ENCODE measurements at regions not wholly inside any gene's neighbourhood (a gene's known extent, or its start where the extent isn't known, plus 50 kb on each side); places are given as distances from the start of the nearest gene placed in this dataset.

DNA sequence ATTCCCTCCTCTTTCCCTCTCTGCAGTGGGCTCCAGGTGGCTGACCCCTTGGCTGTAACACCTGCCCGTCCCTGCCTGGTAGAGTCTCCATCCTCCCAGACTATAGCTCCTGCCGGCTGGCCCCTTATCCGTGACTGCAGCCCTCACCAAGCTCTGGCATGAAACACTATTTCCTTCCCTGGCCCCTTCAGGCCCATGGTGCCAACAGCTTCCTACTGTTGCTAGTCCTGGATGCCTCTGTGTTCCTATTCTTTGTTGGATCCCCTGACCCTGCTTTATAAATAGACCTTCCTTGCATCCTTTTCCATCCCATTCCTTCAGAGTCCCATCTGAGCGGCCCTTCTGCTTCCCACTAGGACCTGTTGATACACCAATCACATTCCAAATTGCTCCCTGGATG is 195.0 kb downstream of the ZNF326 start:
- no peak overlapping the region for H2AK5ac ChIP-seq (ENCODE audit: low read depth, low read length)
- no peaks in the 10 kb centered on the region for H3K9me3 ChIP-seq (replicated peaks in 1 of 2; ENCODE audit: control insufficient read depth in 2 of 2, insufficient read depth in 1 of 2, low read depth in 1 of 2, low read length in 2 of 2)
- no peak overlapping the region for H3K14ac ChIP-seq (ENCODE audit: low read length)
- H2BK120ac ChIP-seq (ENCODE audit: low read depth, low read length): no peak overlapping the region
- H3K4me3 ChIP-seq (ENCODE audit: low read length in 2 of 2): peak overlapping the region in 1 of 2 donors; percentile 8
- no peak overlapping the region for H3K4ac ChIP-seq (ENCODE audit: low read length)
- no peak overlapping the region for H3K4me2 ChIP-seq (ENCODE audit: insufficient read depth, low read length, poor library complexity, severe bottlenecking)
- H3K79me1 ChIP-seq (ENCODE audit: low read depth, low read length): no peaks in the 10 kb centered on the region
- H2BK12ac ChIP-seq (ENCODE audit: low read length): no peak overlapping the region
- no peak overlapping the region for H2AFZ ChIP-seq (ENCODE audit: low read length)
- H4K91ac ChIP-seq (ENCODE audit: low read depth, low read length, poor library complexity): no peak overlapping the region
- peaks cover 0 to 5% of the 10 kb centered on the region in 2 donors for H3K4me1 ChIP-seq (ENCODE audit: control insufficient read depth in 2 of 2, insufficient read depth in 1 of 2, low read depth in 1 of 2, low read length in 2 of 2)
- H2BK15ac ChIP-seq (ENCODE audit: low read length): no peak overlapping the region
- H3K18ac ChIP-seq (ENCODE audit: low read length): no peak overlapping the region
- DNase-seq (ENCODE audit: low spot score): no peak
- no peak overlapping the region for H3K9ac ChIP-seq (ENCODE audit: low read depth, low read length, poor library complexity)
- H3K27ac ChIP-seq (replicated peaks; ENCODE audit: low read length): no peak overlapping the region
- H3K27me3 ChIP-seq (ENCODE audit: control insufficient read depth in 3 of 3, insufficient read depth in 3 of 3, low read depth in 1 of 3, low read length in 3 of 3): no peaks in the 10 kb centered on the region
- no peak overlapping the region for H4K8ac ChIP-seq (ENCODE audit: low read depth, low read length)
- H3K23ac ChIP-seq (ENCODE audit: low read depth, low read length, poor library complexity): no peak overlapping the region
- no CpG with 5 or more reads among the region's 4 CpGs for WGBS, 2 donors (ENCODE audit: extremely low coverage in 2 of 2, insufficient read length in 2 of 2, insufficient replicate concordance in 1 of 2)
- no peaks in the 10 kb centered on the region for H3K36me3 ChIP-seq (replicated peaks in 1 of 2; ENCODE audit: control insufficient read depth in 2 of 2, insufficient read depth in 2 of 2, low read length in 2 of 2)
- no peak overlapping the region for H2BK5ac ChIP-seq (ENCODE audit: low read length)

GRCh38 chr1:90187323-90187585 is 192.3 kb downstream of the ZNF326 start:
- Histone ChIP-seq H3K4me2 (ENCODE audit: insufficient read depth, low read length, poor library complexity, severe bottlenecking) (no peak overlapping the region), H3K18ac (ENCODE audit: low read length) (no peak overlapping the region), H3K36me3 (replicated peaks in 1 of 2; ENCODE audit: control insufficient read depth in 2 of 2, insufficient read depth in 2 of 2, low read length in 2 of 2) (no peaks in the 10 kb centered on the region), H4K91ac (ENCODE audit: low read depth, low read length, poor library complexity) (no peak overlapping the region), H4K8ac (ENCODE audit: low read depth, low read length) (no peak overlapping the region), H3K4me3 (ENCODE audit: low read length in 2 of 2) (no peak overlapping the region), H3K23ac (ENCODE audit: low read depth, low read length, poor library complexity) (no peak overlapping the region), H2BK12ac (ENCODE audit: low read length) (no peak overlapping the region), H2AFZ (ENCODE audit: low read length) (no peak overlapping the region), H3K14ac (ENCODE audit: low read length) (no peak overlapping the region), H2BK5ac (ENCODE audit: low read length) (no peak overlapping the region), H2BK120ac (ENCODE audit: low read depth, low read length) (no peak overlapping the region), H2BK15ac (ENCODE audit: low read length) (no peak overlapping the region), H3K4me1 (ENCODE audit: control insufficient read depth in 2 of 2, insufficient read depth in 1 of 2, low read depth in 1 of 2, low read length in 2 of 2) (peaks cover 0 to 5% of the 10 kb centered on the region in 2 donors), H3K27me3 (ENCODE audit: control insufficient read depth in 3 of 3, insufficient read depth in 3 of 3, low read depth in 1 of 3, low read length in 3 of 3) (no peaks in the 10 kb centered on the region), H3K27ac (replicated peaks; ENCODE audit: low read length) (no peak overlapping the region), H3K9me3 (replicated peaks in 1 of 2; ENCODE audit: control insufficient read depth in 2 of 2, insufficient read depth in 1 of 2, low read depth in 1 of 2, low read length in 2 of 2) (no peaks in the 10 kb centered on the region), H3K4ac (ENCODE audit: low read length) (no peak overlapping the region), H2AK5ac (ENCODE audit: low read depth, low read length) (no peak overlapping the region), H3K9ac (ENCODE audit: low read depth, low read length, poor library complexity) (no peak overlapping the region), H3K79me1 (ENCODE audit: low read depth, low read length) (no peaks in the 10 kb centered on the region)
- DNase-seq (ENCODE audit: low spot score): no peak
- no CpG with 5 or more reads among the region's 2 CpGs for WGBS, 2 donors (ENCODE audit: extremely low coverage in 2 of 2, insufficient read length in 2 of 2, insufficient replicate concordance in 1 of 2)

DNA sequence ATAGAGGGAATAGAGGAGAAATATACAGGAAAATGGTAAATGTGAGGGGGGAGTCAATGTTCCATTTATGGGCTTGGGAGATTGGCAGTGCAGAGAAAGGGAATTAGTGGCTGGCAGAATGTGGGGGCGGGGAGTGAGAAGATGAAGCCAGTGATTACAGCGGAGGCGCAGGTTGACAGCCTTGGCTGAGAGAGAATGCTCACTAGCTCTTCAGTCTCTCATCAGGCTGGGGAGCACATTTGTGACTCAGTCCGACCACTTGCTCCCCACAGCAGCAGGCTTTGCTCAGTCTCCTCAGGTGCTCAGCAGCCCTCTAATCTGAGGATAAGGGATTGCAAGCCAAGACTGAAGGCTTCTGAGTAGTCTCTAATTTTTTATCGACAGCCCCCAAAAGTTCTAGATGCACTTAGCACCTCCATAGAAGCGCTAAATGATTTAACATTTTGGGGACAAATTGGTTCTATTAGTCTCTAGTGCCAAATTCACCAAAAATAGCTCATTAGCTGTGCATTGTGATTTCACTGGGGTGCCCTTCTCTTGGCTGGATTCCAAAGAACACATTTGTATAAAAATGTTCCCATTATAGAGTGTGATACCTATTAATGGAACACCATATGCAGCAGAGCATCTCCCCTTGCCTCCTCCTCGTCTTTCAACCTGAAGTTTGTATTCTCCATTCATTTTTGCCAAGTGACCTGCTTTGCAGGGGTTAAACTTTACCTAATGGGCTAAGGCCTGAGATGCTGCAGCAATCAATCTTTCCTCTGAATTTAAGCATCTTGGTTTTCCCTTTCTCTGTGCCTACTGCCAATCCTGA is 191.8 kb downstream of the ZNF326 start:
- Histone ChIP-seq H3K23ac (ENCODE audit: low read depth, low read length, poor library complexity) (no peak overlapping the region), H3K27me3 (ENCODE audit: control insufficient read depth in 3 of 3, insufficient read depth in 3 of 3, low read depth in 1 of 3, low read length in 3 of 3) (no peaks in the 10 kb centered on the region), H3K4me1 (ENCODE audit: control insufficient read depth in 2 of 2, insufficient read depth in 1 of 2, low read depth in 1 of 2, low read length in 2 of 2) (peaks cover 0 to 5% of the 10 kb centered on the region in 2 donors), H3K79me1 (ENCODE audit: low read depth, low read length) (no peaks in the 10 kb centered on the region), H3K18ac (ENCODE audit: low read length) (no peak overlapping the region), H2AK5ac (ENCODE audit: low read depth, low read length) (no peak overlapping the region), H2BK15ac (ENCODE audit: low read length) (no peak overlapping the region), H3K4me3 (ENCODE audit: low read length in 2 of 2) (no peak overlapping the region), H3K14ac (ENCODE audit: low read length) (no peak overlapping the region), H3K4me2 (ENCODE audit: insufficient read depth, low read length, poor library complexity, severe bottlenecking) (no peak overlapping the region), H3K36me3 (replicated peaks in 1 of 2; ENCODE audit: control insufficient read depth in 2 of 2, insufficient read depth in 2 of 2, low read length in 2 of 2) (no peaks in the 10 kb centered on the region), H2BK120ac (ENCODE audit: low read depth, low read length) (no peak overlapping the region), H3K27ac (replicated peaks; ENCODE audit: low read length) (no peak overlapping the region), H2BK5ac (ENCODE audit: low read length) (no peak overlapping the region), H2BK12ac (ENCODE audit: low read length) (no peak overlapping the region), H3K4ac (ENCODE audit: low read length) (no peak overlapping the region), H2AFZ (ENCODE audit: low read length) (no peak overlapping the region), H3K9ac (ENCODE audit: low read depth, low read length, poor library complexity) (no peak overlapping the region), H4K8ac (ENCODE audit: low read depth, low read length) (no peak overlapping the region), H3K9me3 (replicated peaks in 1 of 2; ENCODE audit: control insufficient read depth in 2 of 2, insufficient read depth in 1 of 2, low read depth in 1 of 2, low read length in 2 of 2) (no peaks in the 10 kb centered on the region), H4K91ac (ENCODE audit: low read depth, low read length, poor library complexity) (no peak overlapping the region)
- no CpG with 5 or more reads among the region's 7 CpGs for WGBS, 2 donors (ENCODE audit: extremely low coverage in 2 of 2, insufficient read length in 2 of 2, insufficient replicate concordance in 1 of 2)
- DNase-seq (ENCODE audit: low spot score): no peak

- no peaks in the 10 kb centered on the region for H3K9me3 ChIP-seq (replicated peaks in 1 of 2; ENCODE audit: control insufficient read depth in 2 of 2, insufficient read depth in 1 of 2, low read depth in 1 of 2, low read length in 2 of 2)
- H2BK5ac ChIP-seq (ENCODE audit: low read length): no peak overlapping the region
- WGBS, 2 donors (ENCODE audit: extremely low coverage in 2 of 2, insufficient read length in 2 of 2, insufficient replicate concordance in 1 of 2): no CpG with 5 or more reads among the region's 2 CpGs
- H3K14ac ChIP-seq (ENCODE audit: low read length): no peak overlapping the region
- H3K9ac ChIP-seq (ENCODE audit: low read depth, low read length, poor library complexity): no peak overlapping the region
- H2BK15ac ChIP-seq (ENCODE audit: low read length): no peak overlapping the region
- H3K4me2 ChIP-seq (ENCODE audit: insufficient read depth, low read length, poor library complexity, severe bottlenecking): no peak overlapping the region
- H3K4me1 ChIP-seq (ENCODE audit: control insufficient read depth in 2 of 2, insufficient read depth in 1 of 2, low read depth in 1 of 2, low read length in 2 of 2): no peaks in the 10 kb centered on the region
- H3K4me3 ChIP-seq (ENCODE audit: low read length in 2 of 2): no peak overlapping the region
- H3K18ac ChIP-seq (ENCODE audit: low read length): no peak overlapping the region
- no peak overlapping the region for H4K8ac ChIP-seq (ENCODE audit: low read depth, low read length)
- no peaks in the 10 kb centered on the region for H3K36me3 ChIP-seq (replicated peaks in 1 of 2; ENCODE audit: control insufficient read depth in 2 of 2, insufficient read depth in 2 of 2, low read length in 2 of 2)
- H3K4ac ChIP-seq (ENCODE audit: low read length): no peak overlapping the region
- DNase-seq (ENCODE audit: low spot score): no peak
- H3K27ac ChIP-seq (replicated peaks; ENCODE audit: low read length): no peak overlapping the region
- H2AK5ac ChIP-seq (ENCODE audit: low read depth, low read length): no peak overlapping the region
- H2BK120ac ChIP-seq (ENCODE audit: low read depth, low read length): no peak overlapping the region
- H2AFZ ChIP-seq (ENCODE audit: low read length): no peak overlapping the region
- H3K79me1 ChIP-seq (ENCODE audit: low read depth, low read length): no peaks in the 10 kb centered on the region
- no peak overlapping the region for H2BK12ac ChIP-seq (ENCODE audit: low read length)
- H4K91ac ChIP-seq (ENCODE audit: low read depth, low read length, poor library complexity): no peak overlapping the region
- H3K27me3 ChIP-seq (ENCODE audit: control insufficient read depth in 3 of 3, insufficient read depth in 3 of 3, low read depth in 1 of 3, low read length in 3 of 3): no peaks in the 10 kb centered on the region
- H3K23ac ChIP-seq (ENCODE audit: low read depth, low read length, poor library complexity): no peak overlapping the region
Measured at GRCh38 chr1:90176530-90176929, 181.6 kb downstream of the ZNF326 start.
